Anterior cingulate cortex (tissue), 58 donors: ENCODE measurements at regions not wholly inside any gene's neighbourhood (a gene's known extent, or its start where the extent isn't known, plus 50 kb on each side); places are given as distances from the start of the nearest gene placed in this dataset.
"Not testable (repeated sequence)": the region's sequence is repeated elsewhere in the genome, so short reads cannot be mapped to it uniquely, and the experiment has no call there.

Experiments used
- DNase-seq, 58 donors: peaks; one replicate each; lab custom pipeline; 2025; lab: John Stamatoyannopoulos, UW

GRCh38 chrX:1105031-1105430, 107.4 kb downstream of the CRLF2 start:
- DNase-seq: not testable (repeated sequence)

DNA sequence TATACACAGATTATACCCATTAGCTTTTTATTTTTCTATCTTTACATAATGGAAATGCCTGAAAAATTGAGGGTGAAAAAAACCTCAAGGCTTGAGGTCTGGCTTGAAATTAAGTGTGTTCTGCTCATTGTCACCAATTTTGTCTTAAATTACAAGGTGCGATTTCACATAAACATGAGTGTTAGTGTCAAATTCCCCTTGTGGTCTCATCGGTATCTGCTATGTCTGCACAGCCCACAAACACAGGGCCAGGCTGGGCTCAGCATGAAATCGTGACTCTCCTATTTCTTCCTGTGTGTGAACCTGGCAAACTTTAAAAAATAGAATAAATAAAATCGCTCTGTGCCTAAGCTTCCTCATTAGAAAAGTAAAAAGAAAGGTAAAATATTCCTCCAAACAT, 109.1 kb downstream of the CRLF2 start:
- DNase-seq: no peak

GRCh38 chrX:1102786-1103185, 109.7 kb downstream of the CRLF2 start:
- no peak for DNase-seq

- not testable (repeated sequence) for DNase-seq
These were observed 110.2 kb downstream of the CRLF2 start for GRCh38 chrX:1102221-1102620.

- DNase-seq: no peak
These were observed 113.2 kb downstream of the CRLF2 start for GRCh38 chrX:1099146-1099770.

DNA sequence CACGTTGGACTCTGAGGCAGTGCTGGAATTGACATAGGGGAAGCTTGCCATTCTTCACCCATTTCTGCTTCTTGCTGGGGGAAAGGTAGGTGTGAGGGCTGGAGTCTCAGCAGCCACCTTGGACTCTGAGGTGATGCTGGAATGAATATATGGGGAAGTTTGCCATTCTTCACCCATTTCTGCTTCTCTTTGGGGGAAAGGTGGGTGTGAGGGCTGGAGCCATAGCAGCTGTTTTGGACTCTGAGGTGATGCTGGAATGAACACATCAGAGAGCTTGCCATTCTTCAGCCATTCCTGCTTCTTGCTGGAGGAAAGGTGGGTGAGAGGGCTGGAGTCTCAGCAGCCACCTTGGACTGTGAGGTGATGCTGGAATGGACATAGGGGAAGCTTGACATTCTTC, 115.1 kb downstream of the CRLF2 start:
- no peak for DNase-seq

DNA sequence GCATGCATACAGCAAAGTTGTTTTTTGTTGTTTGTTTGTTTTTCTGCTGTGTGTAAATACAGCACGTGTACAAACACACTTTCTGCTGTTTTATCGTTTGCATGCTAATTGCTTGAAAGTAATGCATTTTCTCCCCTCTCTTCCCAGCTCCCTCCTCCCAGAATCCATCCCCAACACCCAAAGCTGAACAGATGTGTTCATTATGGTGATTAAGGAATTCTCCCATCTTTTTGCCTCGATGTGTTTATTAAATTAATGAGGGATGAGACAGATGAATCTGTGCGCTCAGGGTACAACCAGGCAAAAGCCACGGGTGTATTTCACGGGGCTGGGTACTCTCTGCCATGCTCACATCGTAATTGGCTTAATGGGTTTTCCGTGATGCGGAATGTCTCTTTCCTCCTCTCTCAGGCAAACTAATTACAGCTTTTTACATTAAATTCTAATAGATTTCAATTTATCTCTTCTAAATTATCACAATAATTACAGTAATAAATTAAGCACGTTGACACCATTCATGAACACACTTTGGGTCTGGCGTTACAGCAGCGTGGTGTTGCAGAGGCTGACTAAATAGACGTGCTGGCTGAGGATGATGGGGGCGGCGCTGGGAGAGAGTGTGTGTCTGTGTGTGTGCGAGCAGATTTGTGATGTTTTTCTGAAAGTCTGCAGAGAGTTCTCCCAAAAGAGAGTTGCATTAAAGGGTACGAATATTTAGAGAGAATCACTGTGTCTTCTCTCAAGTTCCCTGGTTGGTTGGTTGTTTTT, 117.7 kb downstream of the CRLF2 start:
- DNase-seq: no peak

GRCh38 chrX:1093586-1094421, 118.6 kb downstream of the CRLF2 start:
- no peak for DNase-seq

- no peak for DNase-seq
These were observed 119.3 kb downstream of the CRLF2 start for GRCh38 chrX:1093121-1093520.

DNA sequence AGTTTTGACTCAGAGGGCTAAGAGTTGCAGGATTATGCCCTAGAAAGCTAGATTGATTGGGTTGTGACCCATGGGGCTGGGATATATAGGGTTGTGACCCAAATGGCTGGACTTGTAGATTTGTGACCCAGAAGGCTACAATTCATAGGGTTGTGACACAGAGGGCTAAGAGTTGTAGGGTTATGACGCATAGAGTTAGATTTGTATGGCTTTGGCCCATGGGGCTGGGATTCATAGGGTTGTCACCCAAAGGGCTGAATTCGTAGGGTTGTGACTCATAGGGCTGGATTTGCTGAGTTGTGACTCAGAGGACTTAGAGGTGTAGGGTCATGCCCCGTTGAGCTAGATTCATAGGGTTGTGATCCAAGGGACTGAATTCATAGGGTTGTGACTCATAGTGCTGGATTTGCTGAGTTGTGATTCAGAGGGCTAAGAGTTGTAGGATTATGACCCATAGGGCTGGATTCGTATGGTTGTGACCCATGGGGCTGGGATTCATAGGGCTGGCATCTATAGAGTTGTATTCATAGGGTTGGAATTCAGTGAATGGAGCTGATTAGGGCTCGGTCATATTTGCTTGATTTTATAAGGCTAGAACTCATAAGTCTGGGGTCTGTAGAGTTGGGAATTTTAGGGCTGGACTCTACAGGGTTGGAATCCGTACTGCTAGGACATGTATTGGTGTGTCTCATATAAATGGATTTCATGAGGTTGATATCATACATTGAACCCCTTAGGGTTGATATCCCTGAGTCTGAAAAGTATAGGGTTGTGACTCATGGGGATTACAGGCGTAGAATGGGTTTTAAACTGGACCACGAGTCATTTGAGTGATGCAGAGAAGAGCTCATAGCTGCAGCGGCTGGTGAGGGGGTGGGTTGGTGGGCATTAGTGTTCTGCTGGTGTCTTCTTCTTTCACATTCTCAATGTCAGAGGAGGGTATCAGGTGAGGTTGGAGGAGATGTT, 125.7 kb downstream of the CRLF2 start:
- DNase-seq: no peak

GRCh38 chrX:1085871-1086270, 126.6 kb downstream of the CRLF2 start:
- not testable (repeated sequence) for DNase-seq

- DNase-seq: no peak
These were observed 127.8 kb downstream of the CRLF2 start for GRCh38 chrX:1084689-1085088.

DNA sequence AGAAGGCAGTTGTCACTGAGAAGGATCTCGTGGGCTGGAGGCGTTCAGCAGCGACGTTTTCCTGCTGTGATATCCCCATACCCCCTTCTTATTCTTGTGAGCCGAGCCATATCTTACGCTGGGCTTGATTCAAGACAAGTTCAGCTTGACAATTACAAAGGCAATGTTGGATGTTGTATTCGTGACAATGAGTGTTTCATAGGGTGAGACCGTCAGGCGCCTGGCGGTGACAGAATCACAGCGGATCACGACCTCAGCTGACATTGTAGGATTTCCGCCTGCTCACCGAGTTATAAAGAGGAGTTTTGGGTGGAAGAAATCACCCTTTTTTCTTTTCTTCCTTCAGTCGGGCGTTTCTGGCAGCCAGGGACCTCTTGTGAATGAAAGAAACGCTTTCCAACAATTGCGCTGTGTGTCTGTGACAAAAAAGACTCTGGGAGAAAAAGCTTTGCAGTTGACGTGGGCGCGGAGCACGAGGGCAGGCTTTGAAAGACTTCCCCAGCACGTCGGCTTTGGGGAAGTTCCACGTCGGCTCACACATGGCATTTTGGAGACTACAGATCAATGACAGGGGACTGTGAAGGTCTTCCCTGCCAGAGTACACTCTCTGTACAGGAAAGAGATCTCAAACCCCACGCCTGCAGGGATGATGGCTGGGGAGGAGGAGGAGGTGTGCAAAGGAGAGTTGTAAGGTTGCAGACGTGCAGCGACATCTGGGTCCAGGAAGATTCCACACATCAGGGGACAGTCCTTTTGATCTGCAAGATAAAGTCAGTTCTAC, 135.4 kb downstream of the CRLF2 start:
- DNase-seq: peak in 2 of 58 donors; percentile 4 to 12

DNA sequence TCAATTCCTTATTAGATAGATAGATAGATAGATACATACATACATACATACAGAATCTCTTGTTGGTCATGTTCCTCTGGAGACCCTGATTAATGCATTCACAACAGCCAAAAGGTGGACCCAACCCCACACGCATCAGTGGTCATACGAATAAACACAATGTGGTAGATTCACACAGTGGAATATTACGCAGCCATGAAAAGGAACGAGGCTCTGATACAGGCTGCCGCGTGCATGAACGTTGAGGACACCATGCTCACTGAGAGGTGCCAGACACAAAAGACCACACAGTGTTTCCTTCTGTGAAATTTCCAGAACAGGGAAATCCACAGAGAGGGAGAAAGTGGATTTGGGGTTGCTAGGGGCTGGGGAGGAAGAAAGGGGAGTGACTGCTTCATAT, 136.7 kb downstream of the CRLF2 start:
- DNase-seq: no peak

DNA sequence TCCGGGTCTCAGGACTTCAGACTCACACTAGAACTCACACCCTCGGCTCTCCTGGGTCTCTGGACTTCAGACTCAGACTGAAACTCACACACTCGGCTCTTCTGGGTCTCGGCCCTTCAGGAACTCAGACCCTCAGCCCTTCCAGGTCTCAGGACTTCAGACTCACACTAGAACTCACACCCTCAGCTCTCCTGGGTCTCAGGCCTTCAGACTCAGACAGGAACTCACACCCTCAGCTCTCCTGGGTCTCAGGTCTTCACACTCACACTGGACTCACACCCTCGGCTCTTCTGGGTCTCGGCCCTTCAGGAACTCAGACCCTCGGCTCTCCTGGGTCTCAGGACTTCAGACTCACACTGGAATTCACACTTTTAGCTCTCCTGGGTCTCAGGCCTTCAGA, 137.3 kb downstream of the CRLF2 start:
- no peak for DNase-seq

- DNase-seq: no peak
These were observed 137.7 kb downstream of the CRLF2 start for GRCh38 chrX:1074755-1075154.

DNA sequence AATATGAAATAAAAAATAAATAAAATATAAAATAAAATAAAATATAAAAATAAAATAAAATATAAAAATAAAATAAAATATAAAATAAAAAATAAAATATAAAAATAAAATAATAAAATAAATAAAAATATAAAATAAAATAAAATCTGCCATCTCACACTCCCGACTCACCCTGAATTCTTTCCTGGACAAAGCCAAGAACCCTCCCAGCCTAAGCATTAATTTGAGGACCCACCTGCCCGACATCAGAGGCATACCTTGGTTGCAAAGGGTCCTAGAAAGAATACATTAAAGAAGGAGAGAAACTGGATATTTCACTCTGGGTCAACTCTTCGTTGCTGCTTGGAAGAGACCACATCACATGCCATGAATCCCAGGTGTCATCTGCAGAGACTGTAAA, 138.3 kb downstream of the CRLF2 start:
- DNase-seq: no peak

DNA sequence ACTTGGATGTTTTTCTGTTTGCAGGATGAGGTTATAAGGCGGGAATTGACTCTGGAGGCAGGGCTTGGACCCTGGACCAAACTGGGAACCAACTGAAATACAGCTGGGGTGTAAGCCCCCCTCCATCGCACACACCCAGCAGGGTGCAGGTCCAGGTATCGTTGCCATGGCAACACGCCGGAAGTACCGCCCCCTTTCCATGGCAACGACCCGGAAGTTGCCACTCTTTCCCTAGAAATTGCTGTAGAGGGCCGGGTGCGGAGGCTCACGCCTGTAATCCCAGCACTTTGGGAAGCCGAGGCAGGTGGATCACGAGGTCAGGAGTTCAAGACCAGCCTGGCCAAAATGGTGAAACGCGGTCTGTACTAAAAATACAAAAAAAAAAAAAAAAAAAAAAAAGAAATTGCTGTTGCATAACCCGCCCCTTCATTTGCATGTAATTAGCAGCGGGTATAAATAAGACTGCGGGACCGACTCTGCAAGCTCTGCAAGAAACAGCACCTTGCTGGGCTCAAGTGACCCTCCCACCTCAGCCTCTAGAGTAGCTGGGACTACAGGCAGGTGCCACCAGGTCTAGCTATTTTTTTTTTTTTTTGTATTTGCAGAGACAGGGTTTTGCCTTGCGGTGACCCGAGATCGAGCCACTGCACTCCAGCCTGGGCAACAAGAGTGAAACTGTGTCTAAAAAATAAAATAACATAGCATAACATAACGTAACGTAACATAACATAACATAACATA, 139.6 kb downstream of the CRLF2 start:
- DNase-seq: no peak

DNA sequence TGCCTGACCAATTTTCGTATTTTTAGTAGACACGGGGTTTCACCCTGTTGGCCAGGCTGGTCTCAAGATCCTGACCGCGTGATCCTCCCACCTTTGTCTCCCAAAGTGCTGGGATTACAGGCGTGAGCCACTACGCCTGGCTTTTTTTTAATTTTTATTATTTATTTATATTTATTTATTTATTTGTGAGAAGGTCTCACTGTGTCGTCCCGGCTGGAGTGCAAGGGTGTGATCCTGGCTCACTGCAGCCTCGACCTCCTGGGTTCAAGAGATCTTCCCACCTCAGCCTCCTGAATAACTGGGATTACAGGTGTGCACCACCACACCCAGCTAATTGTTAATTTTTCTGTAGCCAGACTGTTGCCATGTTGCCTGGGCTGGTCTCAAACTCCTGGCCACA, 141.1 kb downstream of the CRLF2 start:
- no peak for DNase-seq
